ENCODE measurements at regions not wholly inside any gene's neighbourhood (a gene's known extent, or its start where the extent isn't known, plus 50 kb on each side); places are given as distances from the start of the nearest gene placed in this dataset.

- in situ Hi-C loops (cut with HindIII; ENCODE audit: low sequenced_read_pairs) = no loop called here
Measured at GRCh38 chr12:30251546-30251945, 444.1 kb downstream of the IPO8 start.

- in situ Hi-C loops (cut with HindIII; ENCODE audit: low sequenced_read_pairs) = no loop called here
Measured at GRCh38 chr12:30243426-30243825, 452.2 kb downstream of the IPO8 start.

GRCh38 chr12:30219047-30219446 is 435.3 kb upstream of the TMTC1 start:
- in situ Hi-C loops (cut with HindIII; ENCODE audit: low sequenced_read_pairs) = no loop called here

- in situ Hi-C loops (cut with HindIII; ENCODE audit: low sequenced_read_pairs) = no loop called here
Measured at GRCh38 chr12:30218073-30218472, 434.3 kb upstream of the TMTC1 start.

GRCh38 chr12:30213166-30213565 is 429.4 kb upstream of the TMTC1 start:
- in situ Hi-C loops (cut with HindIII; ENCODE audit: low sequenced_read_pairs) = no loop called here

- in situ Hi-C loops (cut with HindIII; ENCODE audit: low sequenced_read_pairs) = no loop called here
Measured at GRCh38 chr12:30211743-30212142, 428.0 kb upstream of the TMTC1 start.

- in situ Hi-C loops (cut with HindIII; ENCODE audit: low sequenced_read_pairs) = no loop called here
Measured at GRCh38 chr12:30203981-30204380, 420.2 kb upstream of the TMTC1 start.

GRCh38 chr12:30202521-30203254 is 418.9 kb upstream of the TMTC1 start:
- in situ Hi-C loops (cut with HindIII; ENCODE audit: low sequenced_read_pairs) = no loop called here

GRCh38 chr12:30201301-30202160 is 417.8 kb upstream of the TMTC1 start:
- in situ Hi-C loops (cut with HindIII; ENCODE audit: low sequenced_read_pairs) = no loop called here

GRCh38 chr12:30200864-30201263 is 417.1 kb upstream of the TMTC1 start:
- in situ Hi-C loops (cut with HindIII; ENCODE audit: low sequenced_read_pairs) = no loop called here

- in situ Hi-C loops (cut with HindIII; ENCODE audit: low sequenced_read_pairs) = no loop called here
Measured at GRCh38 chr12:30197392-30198057, 413.8 kb upstream of the TMTC1 start.

- in situ Hi-C loops (cut with HindIII; ENCODE audit: low sequenced_read_pairs) = no loop called here
Measured at GRCh38 chr12:30191696-30192455, 408.1 kb upstream of the TMTC1 start.

GRCh38 chr12:30188602-30189326 is 405.0 kb upstream of the TMTC1 start:
- in situ Hi-C loops (cut with HindIII; ENCODE audit: low sequenced_read_pairs) = no loop called here

GRCh38 chr12:30187426-30187825 is 403.7 kb upstream of the TMTC1 start:
- in situ Hi-C loops (cut with HindIII; ENCODE audit: low sequenced_read_pairs) = no loop called here

GRCh38 chr12:30181334-30181733 is 397.6 kb upstream of the TMTC1 start:
- in situ Hi-C loops (cut with HindIII; ENCODE audit: low sequenced_read_pairs) = no loop called here

- in situ Hi-C loops (cut with HindIII; ENCODE audit: low sequenced_read_pairs) = no loop called here
Measured at GRCh38 chr12:30180602-30181001, 396.9 kb upstream of the TMTC1 start.

- in situ Hi-C loops (cut with HindIII; ENCODE audit: low sequenced_read_pairs) = no loop called here
Measured at GRCh38 chr12:30178916-30179315, 395.2 kb upstream of the TMTC1 start.

GRCh38 chr12:30169839-30170591 is 386.3 kb upstream of the TMTC1 start:
- in situ Hi-C loops (cut with HindIII; ENCODE audit: low sequenced_read_pairs) = no loop called here

- in situ Hi-C loops (cut with HindIII; ENCODE audit: low sequenced_read_pairs) = no loop called here
Measured at GRCh38 chr12:30166006-30166795, 382.5 kb upstream of the TMTC1 start.
